ENCODE measurements at regions not wholly inside any gene's neighbourhood (a gene's known extent, or its start where the extent isn't known, plus 50 kb on each side); places are given as distances from the start of the nearest gene placed in this dataset.

DNA sequence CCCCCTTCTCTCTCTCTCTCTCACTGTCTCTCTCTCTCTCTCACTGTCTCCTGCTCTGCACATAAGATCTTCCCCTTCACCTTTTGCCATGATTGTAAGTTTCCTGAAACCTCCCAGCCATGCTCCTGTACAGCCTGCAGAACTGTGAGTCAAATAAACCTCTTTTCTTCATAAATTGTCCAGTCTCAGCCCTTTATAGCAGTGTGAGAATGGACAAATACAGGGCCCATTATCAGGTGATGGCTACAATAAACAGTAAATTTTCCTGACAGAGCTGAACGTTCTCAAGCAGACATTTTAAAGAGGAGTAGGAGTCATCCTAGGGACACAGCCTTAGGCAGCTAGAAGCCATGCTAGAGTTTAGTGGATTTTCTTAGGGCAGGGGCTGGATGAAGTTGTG lies 1679.7 kb upstream of the B3GALT2 start (continued):
- TF ChIP-seq, protein P1, sequence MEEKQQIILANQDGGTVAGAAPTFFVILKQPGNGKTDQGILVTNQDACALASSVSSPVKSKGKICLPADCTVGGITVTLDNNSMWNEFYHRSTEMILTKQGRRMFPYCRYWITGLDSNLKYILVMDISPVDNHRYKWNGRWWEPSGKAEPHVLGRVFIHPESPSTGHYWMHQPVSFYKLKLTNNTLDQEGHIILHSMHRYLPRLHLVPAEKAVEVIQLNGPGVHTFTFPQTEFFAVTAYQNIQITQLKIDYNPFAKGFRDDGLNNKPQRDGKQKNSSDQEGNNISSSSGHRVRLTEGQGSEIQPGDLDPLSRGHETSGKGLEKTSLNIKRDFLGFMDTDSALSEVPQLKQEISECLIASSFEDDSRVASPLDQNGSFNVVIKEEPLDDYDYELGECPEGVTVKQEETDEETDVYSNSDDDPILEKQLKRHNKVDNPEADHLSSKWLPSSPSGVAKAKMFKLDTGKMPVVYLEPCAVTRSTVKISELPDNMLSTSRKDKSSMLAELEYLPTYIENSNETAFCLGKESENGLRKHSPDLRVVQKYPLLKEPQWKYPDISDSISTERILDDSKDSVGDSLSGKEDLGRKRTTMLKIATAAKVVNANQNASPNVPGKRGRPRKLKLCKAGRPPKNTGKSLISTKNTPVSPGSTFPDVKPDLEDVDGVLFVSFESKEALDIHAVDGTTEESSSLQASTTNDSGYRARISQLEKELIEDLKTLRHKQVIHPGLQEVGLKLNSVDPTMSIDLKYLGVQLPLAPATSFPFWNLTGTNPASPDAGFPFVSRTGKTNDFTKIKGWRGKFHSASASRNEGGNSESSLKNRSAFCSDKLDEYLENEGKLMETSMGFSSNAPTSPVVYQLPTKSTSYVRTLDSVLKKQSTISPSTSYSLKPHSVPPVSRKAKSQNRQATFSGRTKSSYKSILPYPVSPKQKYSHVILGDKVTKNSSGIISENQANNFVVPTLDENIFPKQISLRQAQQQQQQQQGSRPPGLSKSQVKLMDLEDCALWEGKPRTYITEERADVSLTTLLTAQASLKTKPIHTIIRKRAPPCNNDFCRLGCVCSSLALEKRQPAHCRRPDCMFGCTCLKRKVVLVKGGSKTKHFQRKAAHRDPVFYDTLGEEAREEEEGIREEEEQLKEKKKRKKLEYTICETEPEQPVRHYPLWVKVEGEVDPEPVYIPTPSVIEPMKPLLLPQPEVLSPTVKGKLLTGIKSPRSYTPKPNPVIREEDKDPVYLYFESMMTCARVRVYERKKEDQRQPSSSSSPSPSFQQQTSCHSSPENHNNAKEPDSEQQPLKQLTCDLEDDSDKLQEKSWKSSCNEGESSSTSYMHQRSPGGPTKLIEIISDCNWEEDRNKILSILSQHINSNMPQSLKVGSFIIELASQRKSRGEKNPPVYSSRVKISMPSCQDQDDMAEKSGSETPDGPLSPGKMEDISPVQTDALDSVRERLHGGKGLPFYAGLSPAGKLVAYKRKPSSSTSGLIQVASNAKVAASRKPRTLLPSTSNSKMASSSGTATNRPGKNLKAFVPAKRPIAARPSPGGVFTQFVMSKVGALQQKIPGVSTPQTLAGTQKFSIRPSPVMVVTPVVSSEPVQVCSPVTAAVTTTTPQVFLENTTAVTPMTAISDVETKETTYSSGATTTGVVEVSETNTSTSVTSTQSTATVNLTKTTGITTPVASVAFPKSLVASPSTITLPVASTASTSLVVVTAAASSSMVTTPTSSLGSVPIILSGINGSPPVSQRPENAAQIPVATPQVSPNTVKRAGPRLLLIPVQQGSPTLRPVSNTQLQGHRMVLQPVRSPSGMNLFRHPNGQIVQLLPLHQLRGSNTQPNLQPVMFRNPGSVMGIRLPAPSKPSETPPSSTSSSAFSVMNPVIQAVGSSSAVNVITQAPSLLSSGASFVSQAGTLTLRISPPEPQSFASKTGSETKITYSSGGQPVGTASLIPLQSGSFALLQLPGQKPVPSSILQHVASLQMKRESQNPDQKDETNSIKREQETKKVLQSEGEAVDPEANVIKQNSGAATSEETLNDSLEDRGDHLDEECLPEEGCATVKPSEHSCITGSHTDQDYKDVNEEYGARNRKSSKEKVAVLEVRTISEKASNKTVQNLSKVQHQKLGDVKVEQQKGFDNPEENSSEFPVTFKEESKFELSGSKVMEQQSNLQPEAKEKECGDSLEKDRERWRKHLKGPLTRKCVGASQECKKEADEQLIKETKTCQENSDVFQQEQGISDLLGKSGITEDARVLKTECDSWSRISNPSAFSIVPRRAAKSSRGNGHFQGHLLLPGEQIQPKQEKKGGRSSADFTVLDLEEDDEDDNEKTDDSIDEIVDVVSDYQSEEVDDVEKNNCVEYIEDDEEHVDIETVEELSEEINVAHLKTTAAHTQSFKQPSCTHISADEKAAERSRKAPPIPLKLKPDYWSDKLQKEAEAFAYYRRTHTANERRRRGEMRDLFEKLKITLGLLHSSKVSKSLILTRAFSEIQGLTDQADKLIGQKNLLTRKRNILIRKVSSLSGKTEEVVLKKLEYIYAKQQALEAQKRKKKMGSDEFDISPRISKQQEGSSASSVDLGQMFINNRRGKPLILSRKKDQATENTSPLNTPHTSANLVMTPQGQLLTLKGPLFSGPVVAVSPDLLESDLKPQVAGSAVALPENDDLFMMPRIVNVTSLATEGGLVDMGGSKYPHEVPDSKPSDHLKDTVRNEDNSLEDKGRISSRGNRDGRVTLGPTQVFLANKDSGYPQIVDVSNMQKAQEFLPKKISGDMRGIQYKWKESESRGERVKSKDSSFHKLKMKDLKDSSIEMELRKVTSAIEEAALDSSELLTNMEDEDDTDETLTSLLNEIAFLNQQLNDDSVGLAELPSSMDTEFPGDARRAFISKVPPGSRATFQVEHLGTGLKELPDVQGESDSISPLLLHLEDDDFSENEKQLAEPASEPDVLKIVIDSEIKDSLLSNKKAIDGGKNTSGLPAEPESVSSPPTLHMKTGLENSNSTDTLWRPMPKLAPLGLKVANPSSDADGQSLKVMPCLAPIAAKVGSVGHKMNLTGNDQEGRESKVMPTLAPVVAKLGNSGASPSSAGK (IDR thresholded peaks at IDR 0.05): no peak
- TF ChIP-seq HDAC2 (IDR thresholded peaks at IDR 0.05) (no peak), ZNF766 (CRISPR knock-in tag; conservative IDR thresholded peaks at IDR 0.05) (peak; percentile 93), ZNF134 (CRISPR knock-in tag; conservative IDR thresholded peaks at IDR 0.05) (peak; percentile 80)
- TF ChIP-seq, protein P2, sequence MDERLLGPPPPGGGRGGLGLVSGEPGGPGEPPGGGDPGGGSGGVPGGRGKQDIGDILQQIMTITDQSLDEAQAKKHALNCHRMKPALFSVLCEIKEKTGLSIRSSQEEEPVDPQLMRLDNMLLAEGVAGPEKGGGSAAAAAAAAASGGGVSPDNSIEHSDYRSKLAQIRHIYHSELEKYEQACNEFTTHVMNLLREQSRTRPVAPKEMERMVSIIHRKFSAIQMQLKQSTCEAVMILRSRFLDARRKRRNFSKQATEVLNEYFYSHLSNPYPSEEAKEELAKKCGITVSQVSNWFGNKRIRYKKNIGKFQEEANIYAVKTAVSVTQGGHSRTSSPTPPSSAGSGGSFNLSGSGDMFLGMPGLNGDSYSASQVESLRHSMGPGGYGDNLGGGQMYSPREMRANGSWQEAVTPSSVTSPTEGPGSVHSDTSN (CRISPR knock-in tag; IDR thresholded peaks at IDR 0.05; ENCODE audit: low read depth): no peak
- TF ChIP-seq, protein P2 (tag; conservative IDR thresholded peaks at IDR 0.05; ENCODE audit: low read depth): 0 out of 2 replicates have a peak, but pooled peaks have one; percentile 20

All from K562 (cell line).